GM12878 (cell line): ENCODE measurements at regions not wholly inside any gene's neighbourhood (a gene's known extent, or its start where the extent isn't known, plus 50 kb on each side); places are given as distances from the start of the nearest gene placed in this dataset.

ENCODE experiments used
- ATAC-seq: fragments of 200-7000 bp; cut with Tn5 transposase; 3 replicates; pipeline ENCODE4 v1.9.1; 2020; ENCODE audit warnings: mild to moderate bottlenecking, moderate library complexity
- BruUV-seq: library from RNA; stranded (reverse); fragments of 400-500 nt; replicated peaks from 2 replicates; lab custom pipeline; 2021; lab: Mats Ljungman, UMichigan
- CTCF ChIA-PET: fragments of 300-600 bp; sonication (Branson Sonifier 250); formaldehyde crosslinking; extraction: SDS; loops from one replicate; lab custom pipeline; 2021; ENCODE audit warnings: inconsistent platforms; lab: Yijun Ruan, JAX
- POLR2A ChIA-PET: fragments of 350-600 bp; formaldehyde crosslinking; extraction: SDS; loops from one replicate; lab custom pipeline; 2021; ENCODE audit warnings: inconsistent platforms; lab: Charles Lee
- RAD21 ChIA-PET: fragments of 300-600 bp; sonication (Branson Sonifier 250); formaldehyde crosslinking; loops from one replicate; lab custom pipeline; 2023; ENCODE audit warnings: antibody characterized with exemption; ENCODE audit not compliant: unreplicated experiment; lab: Charles Lee
- SMC1A ChIA-PET: fragments of 300-600 bp; sonication (Branson Sonifier 250); formaldehyde crosslinking; loops from one replicate; lab custom pipeline; 2023; ENCODE audit not compliant: unreplicated experiment, uncharacterized antibody; lab: Charles Lee
- DNase-seq: peaks from one replicate; pipeline ENCODE4 v3.0.0-alpha.2; 2011; ENCODE audit warnings: low read depth, low spot score
- FAIRE-seq: peaks from 3 replicates; lab custom pipeline; 2011; peaks lifted over from hg19 to GRCh38; lab: Jason Lieb, UNC
- H2AFZ ChIP-seq: 2 replicates; pipeline ENCODE4 v1.6.0; 2011; ENCODE audit warnings: low read depth, low read length, control low read depth; ENCODE audit not compliant: control insufficient read depth
- H3K27ac ChIP-seq: 2 replicates; pipeline ENCODE4 v1.5.1; 2011; ENCODE audit warnings: control low read depth; ENCODE audit not compliant: control insufficient read depth, insufficient read depth
- H3K27me3 ChIP-seq, 2 experiments: replicated peaks in 1 of 2; 2 replicates each; pipeline versions ENCODE4 v1.6.0 to v1.6.1; 2011; ENCODE audit warnings: low read length in 1 of 2; ENCODE audit not compliant: control insufficient read depth in 2 of 2, insufficient read depth in 2 of 2
- H3K36me3 ChIP-seq, 2 experiments: 2 replicates each; pipeline ENCODE4 v1.5.1; 2011; ENCODE audit warnings: low read length in 1 of 2; ENCODE audit not compliant: control insufficient read depth in 2 of 2, insufficient read depth in 2 of 2
- H3K4me1 ChIP-seq: 2 replicates; pipeline ENCODE4 v1.6.1; 2011; ENCODE audit warnings: mild to moderate bottlenecking, low read length, moderate library complexity, mixed read lengths; ENCODE audit not compliant: control insufficient read depth, insufficient read depth
- H3K4me2 ChIP-seq: 2 replicates; pipeline ENCODE4 v1.6.0; 2011; ENCODE audit warnings: control low read depth; ENCODE audit not compliant: control insufficient read depth, insufficient read depth
- H3K4me3 ChIP-seq: fragments of 200-600 bp; sonication (generic); 2 replicates; pipeline ENCODE4 v1.5.1; 2016
- H3K79me2 ChIP-seq: 2 replicates; pipeline ENCODE4 v1.6.0; 2011; ENCODE audit warnings: low read length; ENCODE audit not compliant: control insufficient read depth, insufficient read depth
- H3K9ac ChIP-seq: 2 replicates; pipeline ENCODE4 v1.8.0; 2011; ENCODE audit warnings: low read length, control low read depth, mixed read lengths; ENCODE audit not compliant: control insufficient read depth, insufficient read depth
- H3K9me3 ChIP-seq: replicated peaks from 3 replicates; pipeline ENCODE4 v1.5.1; 2011; ENCODE audit warnings: mild to moderate bottlenecking, low read length; ENCODE audit not compliant: control insufficient read depth, insufficient read depth
- H4K20me1 ChIP-seq: 2 replicates; pipeline ENCODE4 v1.6.0; 2011; ENCODE audit not compliant: control insufficient read depth, insufficient read depth
- ATF7 ChIP-seq: fragments of 450-650 bp; IDR thresholded peaks from 2 replicates; pipeline ENCODE4 v1.6.1; 2016; ENCODE audit warnings: low read depth, mild to moderate bottlenecking
- PML ChIP-seq: IDR thresholded peaks from 2 replicates; pipeline ENCODE4 v1.6.1; 2012; ENCODE audit warnings: low read length, inconsistent platforms
- REST ChIP-seq: IDR thresholded peaks from 2 replicates; pipeline ENCODE4 v1.6.1; 2012; ENCODE audit warnings: mild to moderate bottlenecking, low read depth, low read length
- SMC3 ChIP-seq: IDR thresholded peaks from 2 replicates; pipeline ENCODE4 v1.6.1; 2011; ENCODE audit warnings: low read length, improper control_type of control experiment, borderline replicate concordance
- SUZ12 ChIP-seq: fragments of 200-600 bp; sonication (generic); IDR thresholded peaks from one replicate; pipeline ENCODE4 v1.6.1; 2018; ENCODE audit warnings: antibody characterized with exemption, mild to moderate bottlenecking; ENCODE audit not compliant: unreplicated experiment
- USF1 ChIP-seq: IDR thresholded peaks from 2 replicates; pipeline ENCODE4 v1.6.1; 2011; ENCODE audit warnings: borderline replicate concordance, low read depth, mild to moderate bottlenecking, moderate library complexity, mixed read lengths, low read length; ENCODE audit not compliant: insufficient read depth; ENCODE audit errors: extremely low read length
- YY1 ChIP-seq: IDR thresholded peaks from 2 replicates; pipeline ENCODE4 v1.6.1; 2011; ENCODE audit warnings: low read depth, mild to moderate bottlenecking, low read length
- ZBTB4 ChIP-seq: fragments of 450-650 bp; formaldehyde crosslinking; IDR thresholded peaks from 2 replicates; pipeline ENCODE4 v1.4.0; 2022; ENCODE audit warnings: mild to moderate bottlenecking, moderate library complexity
- ZNF24 ChIP-seq: fragments of 450-650 bp; IDR thresholded peaks from 2 replicates; pipeline ENCODE4 v1.6.1; 2017; ENCODE audit warnings: antibody characterized with exemption, mild to moderate bottlenecking
- WGBS: methylation state at CpG from one replicate; pipeline ENCODE4 v1.1.6; 2016; ENCODE audit warnings: low lambda C conversion rate; ENCODE audit not compliant: insufficient replicate concordance, insufficient coverage; ENCODE audit errors: missing lambda C conversion rate; 5-methylcytosine and 5-hydroxymethylcytosine counted together
- in situ Hi-C: fragments of 300-500 bp; cut with MboI; formaldehyde crosslinking; loops from 9 replicates; pipeline ENCODE4 v1.14.3; 2018; ENCODE audit warnings: mixed read lengths
- intact Hi-C: fragments of 100-400 bp; cut with micrococcal nuclease; formaldehyde crosslinking; loops from one replicate; pipeline ENCODE4 v1.14.2; 2022; ENCODE audit not compliant: unreplicated experiment

- Histone ChIP-seq H3K79me2 (no peaks in the 10 kb centered on the region), H3K27ac (no peak overlapping the region), H3K4me1 (no peaks in the 10 kb centered on the region), H3K27me3 (peaks cover 0 to 4% of the 10 kb centered on the region in 2 experiments; a peak in 2 of 4 replicates), H3K36me3 (no peaks in the 10 kb centered on the region), H3K9me3 (no peaks in the 10 kb centered on the region), H2AFZ (no peak overlapping the region), H3K9ac (no peak overlapping the region), H3K4me2 (no peak overlapping the region), H3K4me3 (no peak overlapping the region), H4K20me1 (no peaks in the 10 kb centered on the region)
- FAIRE-seq (no peak), DNase-seq (no peak), ATAC-seq (no peak)
- no TSS peak for BruUV-seq
- ChIA-PET RAD21 (no interaction called here), CTCF (no interaction called here), SMC1A (no interaction called here), POLR2A (no interaction called here)
- TF ChIP-seq SUZ12 (no peak), SMC3 (no peak), USF1 (no peak), ATF7 (no peak), ZNF24 (no peak), YY1 (no peak), REST (no peak), ZBTB4 (no peak), PML (no peak)
- WGBS: 0% methylated on average over 1 of the region's 1 CpG
- intact Hi-C loops (no loop called here), in situ Hi-C loops (no loop called here)
Measured at GRCh38 chr11:45454917-45455401, 168.8 kb upstream of the SYT13 start.
